A673 (cell line): ENCODE measurements at regions not wholly inside any gene's neighbourhood (a gene's known extent, or its start where the extent isn't known, plus 50 kb on each side); places are given as distances from the start of the nearest gene placed in this dataset.

ENCODE experiments used
- BruUV-seq: library from RNA; stranded (reverse); fragments of 400-500 nt; replicated peaks from 2 replicates; lab custom pipeline; 2021; lab: Mats Ljungman, UMichigan
- CTCF ChIA-PET: fragments of 300-600 bp; sonication (Branson Sonifier 250); formaldehyde crosslinking; loops from one replicate; lab custom pipeline; 2022; ENCODE audit warnings: antibody characterized with exemption; lab: Charles Lee
- POLR2A ChIA-PET: fragments of 300-600 bp; sonication (Branson Sonifier 250); formaldehyde crosslinking; loops from one replicate; lab custom pipeline; 2022; ENCODE audit warnings: antibody characterized with exemption; ENCODE audit not compliant: low non-redundant PET; lab: Charles Lee
- DNase-seq: peaks from one replicate; pipeline ENCODE4 v3.0.0-alpha.2; 2015; ENCODE audit warnings: low spot score
- H3K27ac ChIP-seq: fragments of 200-600 bp; sonication (generic); 2 replicates; pipeline ENCODE4 v1.5.1; 2016; ENCODE audit warnings: mixed run types, low read depth, mild to moderate bottlenecking, mixed read lengths, antibody characterized with exemption, low read length; ENCODE audit not compliant: poor library complexity, severe bottlenecking
- H3K27me3 ChIP-seq: fragments of 200-600 bp; sonication (generic); replicated peaks from 2 replicates; pipeline ENCODE4 v1.6.1; 2017; ENCODE audit warnings: mixed run types, low read depth, mild to moderate bottlenecking, mixed read lengths, antibody characterized with exemption, low read length; ENCODE audit not compliant: insufficient read depth, poor library complexity
- H3K36me3 ChIP-seq: fragments of 200-600 bp; sonication (generic); 2 replicates; pipeline ENCODE4 v1.6.1; 2016; ENCODE audit warnings: mixed run types, mild to moderate bottlenecking, mixed read lengths, antibody characterized with exemption, low read length; ENCODE audit not compliant: insufficient read depth, poor library complexity, severe bottlenecking
- H3K4me1 ChIP-seq: fragments of 200-600 bp; sonication (generic); 2 replicates; pipeline ENCODE4 v1.6.1; 2017; ENCODE audit warnings: mixed run types, mild to moderate bottlenecking, mixed read lengths, antibody characterized with exemption, low read length; ENCODE audit not compliant: insufficient read depth, poor library complexity, severe bottlenecking
- H3K4me3 ChIP-seq: fragments of 200-600 bp; sonication (generic); 2 replicates; pipeline ENCODE4 v1.5.1; 2016; ENCODE audit warnings: low read depth, mixed run types, mild to moderate bottlenecking, mixed read lengths, low read length; ENCODE audit not compliant: poor library complexity, severe bottlenecking
- H3K9me3 ChIP-seq: fragments of 200-600 bp; sonication (generic); 2 replicates; pipeline ENCODE4 v1.6.1; 2016; ENCODE audit warnings: mixed run types, low read depth, mild to moderate bottlenecking, mixed read lengths, antibody characterized with exemption, low read length; ENCODE audit not compliant: poor library complexity, severe bottlenecking
- EZH2 ChIP-seq: fragments of 200-600 bp; sonication (generic); IDR thresholded peaks from 2 replicates; pipeline ENCODE4 v1.6.1; 2017; ENCODE audit warnings: borderline replicate concordance, low read depth, mild to moderate bottlenecking, mixed read lengths, antibody characterized with exemption, low read length; ENCODE audit not compliant: poor library complexity, severe bottlenecking
- intact Hi-C: fragments of 100-400 bp; cut with micrococcal nuclease; formaldehyde crosslinking; loops from one replicate; pipeline ENCODE4 v1.10.0; 2022; ENCODE audit not compliant: unreplicated experiment
- TF ChIP-seq, protein P1 (sequence below): fragments of 300-800, 200-600 bp; sonication (generic); conservative IDR thresholded peaks from 2 replicates; pipeline ENCODE4 v1.5.1; 2017; ENCODE audit warnings: low read depth, mild to moderate bottlenecking, antibody characterized with exemption, low read length, moderate library complexity, mixed read lengths

DNA sequence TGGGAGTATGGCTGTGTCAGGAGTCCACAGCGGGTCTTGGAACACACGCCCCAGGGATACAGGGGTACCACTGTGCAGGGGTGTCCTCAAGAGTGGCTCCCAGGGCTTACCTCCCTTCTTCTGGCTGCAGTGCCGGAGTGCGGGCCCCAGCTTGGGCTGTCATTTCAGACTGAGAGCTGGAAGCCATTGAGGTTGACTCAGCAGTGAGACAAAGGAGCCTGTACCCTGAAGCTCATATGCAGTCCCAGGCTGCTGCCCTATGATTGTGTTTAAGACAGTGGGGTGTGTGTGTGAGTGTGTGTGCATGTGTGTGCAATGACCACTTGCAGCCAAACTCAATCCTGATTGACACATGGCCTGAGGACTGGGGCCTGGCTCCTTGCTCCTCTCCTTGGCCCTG lies 167.7 kb upstream of the AFDN start:
- POLR2A ChIA-PET, result no interaction called here
- no peaks in the 10 kb centered on the region for H3K36me3 ChIP-seq
- intact Hi-C loops, result no loop called here
- H3K4me3 ChIP-seq, result no peak overlapping the region
- no peaks in the 10 kb centered on the region for H3K9me3 ChIP-seq
- no TSS peak for BruUV-seq
- H3K27ac ChIP-seq, result no peak overlapping the region
- TF ChIP-seq, protein P1, sequence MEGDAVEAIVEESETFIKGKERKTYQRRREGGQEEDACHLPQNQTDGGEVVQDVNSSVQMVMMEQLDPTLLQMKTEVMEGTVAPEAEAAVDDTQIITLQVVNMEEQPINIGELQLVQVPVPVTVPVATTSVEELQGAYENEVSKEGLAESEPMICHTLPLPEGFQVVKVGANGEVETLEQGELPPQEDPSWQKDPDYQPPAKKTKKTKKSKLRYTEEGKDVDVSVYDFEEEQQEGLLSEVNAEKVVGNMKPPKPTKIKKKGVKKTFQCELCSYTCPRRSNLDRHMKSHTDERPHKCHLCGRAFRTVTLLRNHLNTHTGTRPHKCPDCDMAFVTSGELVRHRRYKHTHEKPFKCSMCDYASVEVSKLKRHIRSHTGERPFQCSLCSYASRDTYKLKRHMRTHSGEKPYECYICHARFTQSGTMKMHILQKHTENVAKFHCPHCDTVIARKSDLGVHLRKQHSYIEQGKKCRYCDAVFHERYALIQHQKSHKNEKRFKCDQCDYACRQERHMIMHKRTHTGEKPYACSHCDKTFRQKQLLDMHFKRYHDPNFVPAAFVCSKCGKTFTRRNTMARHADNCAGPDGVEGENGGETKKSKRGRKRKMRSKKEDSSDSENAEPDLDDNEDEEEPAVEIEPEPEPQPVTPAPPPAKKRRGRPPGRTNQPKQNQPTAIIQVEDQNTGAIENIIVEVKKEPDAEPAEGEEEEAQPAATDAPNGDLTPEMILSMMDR, result no peak
- TF ChIP-seq EZH2, result no peak
- CTCF ChIA-PET, result no interaction called here
- DNase-seq, result no peak
- H3K27me3 ChIP-seq, result no peaks in the 10 kb centered on the region
- H3K4me1 ChIP-seq, result no peaks in the 10 kb centered on the region

DNA sequence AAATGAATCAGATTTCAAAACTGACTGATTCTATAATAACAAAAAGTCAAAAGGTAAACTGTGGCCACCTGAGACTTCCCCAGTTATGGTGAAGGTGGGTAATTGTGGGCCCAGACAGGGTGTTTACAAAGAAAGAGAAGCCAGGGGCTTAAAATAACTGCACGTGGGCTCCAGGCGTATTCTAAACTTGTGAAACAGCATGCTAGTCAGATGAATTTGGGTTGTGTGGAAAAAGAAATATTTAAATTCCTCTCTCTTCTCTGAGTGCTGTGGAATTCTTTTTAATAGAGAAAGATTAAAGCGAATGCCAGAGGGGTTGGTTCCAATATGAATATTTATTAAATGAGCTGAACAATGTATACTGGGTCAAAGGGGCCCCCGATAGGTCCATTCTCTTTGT lies 166.3 kb upstream of the AFDN start:
- Histone ChIP-seq H3K27me3 (no peaks in the 10 kb centered on the region), H3K4me1 (no peaks in the 10 kb centered on the region), H3K27ac (no peak overlapping the region), H3K4me3 (no peak overlapping the region), H3K36me3 (no peaks in the 10 kb centered on the region), H3K9me3 (no peaks in the 10 kb centered on the region)
- no peak for DNase-seq
- CTCF ChIA-PET, result interaction anchor here (0.6 kb wide), 1 partner anchor 309 kb away, joined by 9 read pairs; no protein-coding TSS in a partner anchor
- intact Hi-C loops, result no loop called here
- no peak for TF ChIP-seq EZH2
- TF ChIP-seq, protein P1, result no peak
- no TSS peak for BruUV-seq
- POLR2A ChIA-PET, result no interaction called here

DNA sequence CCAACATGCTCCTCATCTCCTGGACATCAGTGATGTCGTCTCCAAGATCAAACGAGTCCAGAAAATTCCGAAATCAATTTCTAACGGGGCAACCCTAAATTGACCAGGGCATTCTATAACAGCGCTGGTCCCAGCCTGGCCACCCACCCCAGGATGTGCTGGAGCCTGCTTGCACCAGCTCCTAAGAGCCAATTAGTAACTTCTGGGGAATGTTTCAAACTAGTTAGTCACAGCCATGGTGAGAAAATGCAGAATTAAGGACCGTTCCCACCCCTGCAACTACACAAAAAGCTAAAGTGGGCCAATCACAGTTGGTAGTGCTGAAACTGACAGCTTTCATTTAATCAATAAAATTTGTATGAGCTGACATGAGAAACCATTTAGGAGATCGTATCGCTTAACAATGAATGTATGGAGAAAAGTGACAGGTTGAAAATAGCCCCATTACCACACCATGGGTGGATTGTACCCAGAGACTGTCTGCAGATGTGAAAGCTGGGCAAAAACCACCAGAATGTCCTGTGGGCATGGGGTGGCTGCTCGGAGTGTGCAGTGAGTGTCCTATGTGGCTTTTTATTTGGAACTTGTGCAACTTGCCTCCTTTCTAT lies 165.7 kb upstream of the AFDN start:
- TF ChIP-seq, protein P1, result no peak
- no peak for TF ChIP-seq EZH2
- Histone ChIP-seq H3K4me3 (no peak overlapping the region), H3K27me3 (no peaks in the 10 kb centered on the region), H3K27ac (no peak overlapping the region), H3K36me3 (no peaks in the 10 kb centered on the region), H3K9me3 (no peaks in the 10 kb centered on the region), H3K4me1 (no peaks in the 10 kb centered on the region)
- ChIA-PET POLR2A (no interaction called here), CTCF (interaction anchor here (0.6 kb wide), 1 partner anchor 310 kb away, joined by 9 read pairs; no protein-coding TSS in a partner anchor)
- DNase-seq, result no peak
- intact Hi-C loops, result no loop called here
- BruUV-seq, result no TSS peak
